ENCODE measurements at regions not wholly inside any gene's neighbourhood (a gene's known extent, or its start where the extent isn't known, plus 50 kb on each side); places are given as distances from the start of the nearest gene placed in this dataset.

DNA sequence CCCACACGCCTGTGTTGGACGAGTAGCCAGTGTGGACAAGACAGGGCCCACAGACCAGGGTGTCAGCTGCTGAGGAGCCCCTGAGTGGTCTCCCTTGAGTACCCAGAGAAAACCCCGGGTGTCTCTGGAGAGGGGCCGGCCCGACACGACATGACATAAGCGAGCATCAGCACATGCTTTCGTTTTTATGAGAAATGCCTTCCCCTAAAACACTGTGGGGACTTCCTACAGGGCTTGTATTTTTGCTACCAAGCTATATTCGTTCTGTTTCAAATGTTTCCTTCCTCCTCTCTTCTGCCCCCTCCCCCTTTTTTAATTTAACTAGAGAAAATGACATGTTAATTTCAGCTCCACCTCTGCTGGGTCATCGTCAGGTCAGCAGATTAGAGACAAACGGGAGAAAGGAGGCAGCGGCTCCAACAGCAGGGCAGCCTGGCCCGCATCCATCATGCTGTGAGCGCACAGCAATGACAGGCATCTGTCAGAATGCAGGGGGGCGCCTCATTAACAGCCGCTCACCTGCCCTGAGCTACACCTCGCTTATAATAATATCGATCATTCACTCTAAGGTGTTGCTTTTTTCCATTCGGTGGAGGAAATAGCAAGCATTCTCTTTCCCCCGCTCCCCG is 286.2 kb downstream of the ZNF516 start:
- no peak for DNase-seq
- no peaks in the 10 kb centered on the region for H3K36me3 Mint-ChIP-seq (ENCODE audit: low read depth)
- H3K9me3 Mint-ChIP-seq, result peaks cover 2% of the 10 kb centered on the region
- no peak overlapping the region for H3K4me3 Mint-ChIP-seq
- ChIA-PET POLR2A (no interaction called here), CTCF (no interaction called here)
- peaks cover 19% of the 10 kb centered on the region for H3K4me1 Mint-ChIP-seq
- H3K27me3 Mint-ChIP-seq, result no peaks in the 10 kb centered on the region
- H3K27ac Mint-ChIP-seq, result no peak overlapping the region

- H3K4me3 Mint-ChIP-seq, result no peak overlapping the region
- DNase-seq, result no peak
- peaks cover 2% of the 10 kb centered on the region for H3K9me3 Mint-ChIP-seq
- H3K36me3 Mint-ChIP-seq (ENCODE audit: low read depth), result no peaks in the 10 kb centered on the region
- ChIA-PET CTCF (no interaction called here), POLR2A (no interaction called here)
- no peaks in the 10 kb centered on the region for H3K27me3 Mint-ChIP-seq
- peaks cover 9% of the 10 kb centered on the region for H3K4me1 Mint-ChIP-seq
- H3K27ac Mint-ChIP-seq, result no peak overlapping the region
These were observed 289.1 kb downstream of the ZNF516 start for GRCh38 chr18:76205906-76206305.

- H3K4me1 Mint-ChIP-seq, result no peaks in the 10 kb centered on the region
- no peaks in the 10 kb centered on the region for H3K36me3 Mint-ChIP-seq (ENCODE audit: low read depth)
- ChIA-PET POLR2A (no interaction called here), CTCF (no interaction called here)
- H3K27me3 Mint-ChIP-seq, result peaks cover 3% of the 10 kb centered on the region
- H3K4me3 Mint-ChIP-seq, result no peak overlapping the region
- no peak overlapping the region for H3K27ac Mint-ChIP-seq
- no peak for DNase-seq
- H3K9me3 Mint-ChIP-seq, result peaks cover 2% of the 10 kb centered on the region
These were observed 291.5 kb downstream of the ZNF516 start for GRCh38 chr18:76203552-76203951.

- Mint-ChIP-seq H3K27me3 (peaks cover 3% of the 10 kb centered on the region), H3K36me3 (ENCODE audit: low read depth) (no peaks in the 10 kb centered on the region), H3K4me1 (no peaks in the 10 kb centered on the region), H3K4me3 (no peak overlapping the region), H3K9me3 (peaks cover 2% of the 10 kb centered on the region), H3K27ac (no peak overlapping the region)
- POLR2A ChIA-PET, result no interaction called here
- DNase-seq, result no peak
- CTCF ChIA-PET, result no interaction called here
These were observed 292.7 kb downstream of the ZNF516 start for GRCh38 chr18:76202322-76202721.

DNA sequence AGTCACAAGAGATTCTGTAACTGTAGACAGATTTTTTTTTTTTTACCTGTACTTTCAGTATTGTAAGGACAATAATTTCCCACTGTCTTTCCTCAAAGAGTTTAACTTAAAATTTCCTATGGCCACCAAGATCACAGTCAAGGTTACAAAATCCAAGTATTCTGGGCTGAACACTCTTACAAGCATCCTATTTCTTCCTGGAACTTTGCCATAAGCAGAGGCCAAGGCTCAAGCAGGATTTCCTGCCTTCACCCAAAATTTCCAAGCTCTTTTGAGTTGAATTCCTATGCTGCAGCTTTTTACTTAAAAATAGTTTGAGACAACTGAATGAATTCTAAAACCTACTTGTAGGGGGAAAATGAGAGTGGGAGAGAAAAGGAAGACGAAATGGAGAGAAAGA is 299.4 kb downstream of the ZNF516 start:
- no peak overlapping the region for H3K4me3 Mint-ChIP-seq
- no peak for DNase-seq
- H3K27me3 Mint-ChIP-seq, result peaks cover 6% of the 10 kb centered on the region
- CTCF ChIA-PET, result no interaction called here
- H3K36me3 Mint-ChIP-seq (ENCODE audit: low read depth), result no peaks in the 10 kb centered on the region
- H3K9me3 Mint-ChIP-seq, result no peaks in the 10 kb centered on the region
- H3K27ac Mint-ChIP-seq, result no peak overlapping the region
- H3K4me1 Mint-ChIP-seq, result no peaks in the 10 kb centered on the region
- POLR2A ChIA-PET, result no interaction called here

- no peak for DNase-seq
- Mint-ChIP-seq H3K4me3 (no peak overlapping the region), H3K36me3 (ENCODE audit: low read depth) (no peaks in the 10 kb centered on the region), H3K27me3 (peaks cover 1% of the 10 kb centered on the region), H3K9me3 (no peaks in the 10 kb centered on the region), H3K4me1 (no peaks in the 10 kb centered on the region), H3K27ac (no peak overlapping the region)
- ChIA-PET POLR2A (no interaction called here), CTCF (no interaction called here)
These were observed 306.9 kb downstream of the ZNF516 start for GRCh38 chr18:76188097-76188496.

DNA sequence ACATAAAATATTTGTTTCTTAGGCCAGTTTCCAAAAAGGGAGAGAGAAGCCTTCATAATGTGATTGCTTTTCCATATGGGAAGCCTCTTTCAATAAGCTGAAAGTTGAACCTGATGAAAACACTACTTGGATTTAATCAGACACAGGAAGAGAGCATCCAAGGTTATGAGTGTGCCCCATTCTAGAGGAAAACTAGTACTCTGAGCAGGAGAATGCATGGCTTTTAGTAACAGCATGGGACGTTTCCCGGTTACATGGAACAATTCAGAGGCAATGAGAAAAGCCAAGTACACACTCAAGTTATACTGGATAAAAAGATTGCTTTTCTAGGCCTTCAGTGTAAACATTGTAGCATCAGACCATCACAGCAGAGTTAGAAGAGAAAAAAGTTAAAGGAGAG is 315.8 kb downstream of the ZNF516 start:
- Mint-ChIP-seq H3K9me3 (no peaks in the 10 kb centered on the region), H3K27ac (no peak overlapping the region), H3K4me3 (no peak overlapping the region), H3K36me3 (ENCODE audit: low read depth) (no peaks in the 10 kb centered on the region), H3K27me3 (peaks cover 2% of the 10 kb centered on the region), H3K4me1 (no peaks in the 10 kb centered on the region)
- CTCF ChIA-PET, result no interaction called here
- POLR2A ChIA-PET, result no interaction called here
- DNase-seq, result no peak

DNA sequence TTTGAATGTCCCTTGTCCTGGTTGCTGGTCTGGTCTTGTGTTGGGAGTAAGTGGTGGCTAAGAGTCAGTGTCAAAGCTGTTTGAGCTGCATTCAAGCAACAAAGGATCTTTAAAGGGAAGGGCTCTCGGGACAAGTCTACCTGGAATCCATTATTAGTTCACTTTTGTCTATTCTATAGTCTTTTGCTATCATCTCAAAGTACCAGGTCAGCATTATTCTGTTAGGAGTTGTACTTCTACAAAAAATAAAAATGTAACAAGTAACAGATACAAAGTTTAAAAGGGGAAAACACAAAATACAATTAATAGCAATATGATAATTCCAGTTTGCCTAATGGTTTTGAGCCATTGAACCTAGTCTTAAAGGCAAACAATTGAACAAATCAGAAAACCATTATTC is 317.9 kb downstream of the ZNF516 start:
- Mint-ChIP-seq H3K4me1 (no peaks in the 10 kb centered on the region), H3K9me3 (no peaks in the 10 kb centered on the region), H3K4me3 (no peak overlapping the region), H3K27ac (no peak overlapping the region), H3K36me3 (ENCODE audit: low read depth) (no peaks in the 10 kb centered on the region), H3K27me3 (peaks cover 2% of the 10 kb centered on the region)
- CTCF ChIA-PET, result no interaction called here
- POLR2A ChIA-PET, result no interaction called here
- DNase-seq, result no peak

GRCh38 chr18:76174451-76174850 is 320.6 kb downstream of the ZNF516 start:
- H3K4me3 Mint-ChIP-seq, result no peak overlapping the region
- CTCF ChIA-PET, result interaction anchor here (0.9 kb wide), 1 partner anchor 15 kb away, joined by 3 read pairs; no protein-coding TSS in a partner anchor
- H3K9me3 Mint-ChIP-seq, result no peaks in the 10 kb centered on the region
- no peak for DNase-seq
- no peaks in the 10 kb centered on the region for H3K4me1 Mint-ChIP-seq
- no peak overlapping the region for H3K27ac Mint-ChIP-seq
- H3K27me3 Mint-ChIP-seq, result peaks cover 2% of the 10 kb centered on the region
- no peaks in the 10 kb centered on the region for H3K36me3 Mint-ChIP-seq (ENCODE audit: low read depth)
- POLR2A ChIA-PET, result no interaction called here

DNA sequence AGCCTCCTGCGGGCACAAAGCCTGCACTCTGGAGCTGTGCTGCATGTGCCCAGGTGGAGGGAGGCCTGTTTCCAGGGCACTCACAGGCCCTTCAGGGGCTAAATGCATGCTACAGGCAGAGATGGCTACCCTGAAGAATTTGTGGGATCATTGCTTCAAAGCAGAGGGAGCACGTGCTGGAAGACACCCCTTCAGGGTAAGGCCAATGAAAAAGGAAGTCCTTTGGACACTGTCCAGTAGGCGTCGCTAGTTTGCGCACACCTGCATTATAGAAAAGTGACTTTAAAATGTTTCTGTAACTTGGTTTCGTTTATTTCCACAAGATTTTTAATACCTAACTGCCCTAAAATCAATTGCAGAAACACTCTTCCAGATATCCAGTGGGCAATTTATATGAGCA is 325.3 kb downstream of the ZNF516 start:
- no peaks in the 10 kb centered on the region for H3K9me3 Mint-ChIP-seq
- H3K4me3 Mint-ChIP-seq, result no peak overlapping the region
- CTCF ChIA-PET, result no interaction called here
- no peak overlapping the region for H3K27ac Mint-ChIP-seq
- H3K4me1 Mint-ChIP-seq, result no peaks in the 10 kb centered on the region
- POLR2A ChIA-PET, result no interaction called here
- no peak for DNase-seq
- H3K36me3 Mint-ChIP-seq (ENCODE audit: low read depth), result no peaks in the 10 kb centered on the region
- H3K27me3 Mint-ChIP-seq, result no peaks in the 10 kb centered on the region

DNA sequence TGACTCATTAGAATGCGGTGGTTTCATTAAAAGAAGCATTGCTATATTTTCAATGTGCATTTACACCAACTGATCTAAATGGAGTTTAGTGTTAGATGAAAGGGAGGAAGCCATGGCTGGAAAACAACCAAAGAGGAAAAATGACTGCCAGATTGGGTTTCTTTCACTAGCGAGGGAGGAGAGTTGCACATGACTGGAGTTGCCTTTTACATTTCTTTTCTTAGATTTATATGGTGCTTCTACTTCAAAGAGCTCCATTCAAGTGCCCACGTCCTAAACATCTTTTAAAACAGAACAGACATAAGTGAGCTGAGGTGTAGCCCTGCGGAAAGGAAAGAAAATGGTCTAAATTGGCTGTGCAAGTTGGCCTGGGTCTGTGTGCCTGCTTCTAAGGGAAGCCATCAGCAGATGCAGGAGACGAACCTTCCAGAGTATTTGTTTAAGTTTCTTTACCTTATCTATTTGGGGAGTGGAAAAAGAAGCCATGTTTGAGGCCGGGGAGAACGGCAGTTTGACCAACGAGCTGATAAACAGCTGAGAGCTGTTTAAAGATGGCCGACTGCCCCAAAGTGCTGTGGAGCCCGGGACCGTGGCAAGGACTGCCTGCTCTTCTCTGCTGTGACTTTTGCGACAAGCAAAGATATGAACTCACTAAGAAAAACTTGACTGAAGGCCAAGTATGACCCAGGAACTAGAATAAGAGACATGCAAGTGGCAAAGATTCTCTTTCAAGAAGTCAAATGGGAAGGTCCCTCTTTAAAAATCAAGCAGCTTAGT is 327.0 kb downstream of the ZNF516 start:
- no peak for DNase-seq
- Mint-ChIP-seq H3K9me3 (no peaks in the 10 kb centered on the region), H3K27ac (no peak overlapping the region), H3K36me3 (ENCODE audit: low read depth) (no peaks in the 10 kb centered on the region), H3K27me3 (no peaks in the 10 kb centered on the region), H3K4me1 (no peaks in the 10 kb centered on the region), H3K4me3 (no peak overlapping the region)
- ChIA-PET POLR2A (no interaction called here), CTCF (interaction anchor here (0.5 kb wide), 1 partner anchor 1958 kb away, joined by 3 read pairs; no protein-coding TSS in a partner anchor)

DNA sequence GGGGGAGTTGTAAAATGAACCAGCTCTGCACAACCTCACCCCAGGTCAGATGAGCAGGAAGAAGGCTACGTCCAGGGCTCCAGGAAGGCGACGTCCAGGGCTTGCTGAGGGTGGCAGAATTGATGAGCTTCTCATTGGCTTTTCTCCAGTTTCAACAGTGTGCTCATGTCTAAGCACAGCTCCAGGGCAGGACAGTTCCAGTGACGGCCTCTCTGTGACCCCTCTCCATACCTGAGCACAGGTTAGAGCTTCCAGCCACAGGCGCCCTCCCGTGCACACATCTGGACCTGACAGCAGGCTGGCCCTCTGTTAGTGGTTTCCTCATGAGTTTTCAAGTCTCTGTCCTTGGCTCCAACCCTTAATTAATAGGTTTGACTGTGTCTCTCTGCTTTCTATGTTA is 327.6 kb downstream of the ZNF516 start:
- no peak overlapping the region for H3K4me3 Mint-ChIP-seq
- H3K4me1 Mint-ChIP-seq, result no peaks in the 10 kb centered on the region
- no peaks in the 10 kb centered on the region for H3K9me3 Mint-ChIP-seq
- ChIA-PET CTCF (interaction anchor here (0.5 kb wide), 1 partner anchor 1958 kb away, joined by 3 read pairs; no protein-coding TSS in a partner anchor), POLR2A (no interaction called here)
- no peak for DNase-seq
- no peak overlapping the region for H3K27ac Mint-ChIP-seq
- no peaks in the 10 kb centered on the region for H3K27me3 Mint-ChIP-seq
- H3K36me3 Mint-ChIP-seq (ENCODE audit: low read depth), result no peaks in the 10 kb centered on the region

GRCh38 chr18:76162886-76163285 is 332.2 kb downstream of the ZNF516 start:
- POLR2A ChIA-PET, result no interaction called here
- no peak for DNase-seq
- H3K36me3 Mint-ChIP-seq (ENCODE audit: low read depth), result no peaks in the 10 kb centered on the region
- no peaks in the 10 kb centered on the region for H3K4me1 Mint-ChIP-seq
- no peak overlapping the region for H3K27ac Mint-ChIP-seq
- no peak overlapping the region for H3K4me3 Mint-ChIP-seq
- H3K9me3 Mint-ChIP-seq, result no peaks in the 10 kb centered on the region
- no peaks in the 10 kb centered on the region for H3K27me3 Mint-ChIP-seq
- CTCF ChIA-PET, result no interaction called here

- ChIA-PET POLR2A (no interaction called here), CTCF (no interaction called here)
- no peaks in the 10 kb centered on the region for H3K4me1 Mint-ChIP-seq
- H3K4me3 Mint-ChIP-seq, result no peak overlapping the region
- no peaks in the 10 kb centered on the region for H3K9me3 Mint-ChIP-seq
- no peaks in the 10 kb centered on the region for H3K27me3 Mint-ChIP-seq
- no peaks in the 10 kb centered on the region for H3K36me3 Mint-ChIP-seq (ENCODE audit: low read depth)
- H3K27ac Mint-ChIP-seq, result no peak overlapping the region
- no peak for DNase-seq
These were observed 333.1 kb downstream of the ZNF516 start for GRCh38 chr18:76161983-76162382.
